ENCODE measurements at regions not wholly inside any gene's neighbourhood (a gene's known extent, or its start where the extent isn't known, plus 50 kb on each side); places are given as distances from the start of the nearest gene placed in this dataset.

- DNase-seq (ENCODE audit: low spot score), result no peak
- no peak overlapping the region for H3K4me3 Mint-ChIP-seq
- no peak for ATAC-seq
- no peaks in the 10 kb centered on the region for H3K4me1 Mint-ChIP-seq (ENCODE audit: low read depth in 2 of 2)
- no peak overlapping the region for H3K27ac Mint-ChIP-seq
- H3K36me3 Mint-ChIP-seq, result no peaks in the 10 kb centered on the region
- no peaks in the 10 kb centered on the region for H3K9me3 Mint-ChIP-seq
- H3K27me3 Mint-ChIP-seq, result no peaks in the 10 kb centered on the region
Observed at GRCh38 chr3:11699083-11699427, 55.3 kb upstream of the VGLL4 start.

- no peak overlapping the region for H3K27ac Mint-ChIP-seq
- no peak for DNase-seq (ENCODE audit: low spot score)
- no peaks in the 10 kb centered on the region for H3K27me3 Mint-ChIP-seq
- H3K36me3 Mint-ChIP-seq, result no peaks in the 10 kb centered on the region
- no peak for ATAC-seq
- H3K4me3 Mint-ChIP-seq, result no peak overlapping the region
- no peaks in the 10 kb centered on the region for H3K9me3 Mint-ChIP-seq
- no peaks in the 10 kb centered on the region for H3K4me1 Mint-ChIP-seq (ENCODE audit: low read depth in 2 of 2)
Observed at GRCh38 chr3:11698326-11699082, 54.8 kb upstream of the VGLL4 start.

- no peaks in the 10 kb centered on the region for H3K9me3 Mint-ChIP-seq
- DNase-seq (ENCODE audit: low spot score) (no peak), ATAC-seq (no peak)
- no peak overlapping the region for H3K27ac Mint-ChIP-seq
- no peaks in the 10 kb centered on the region for H3K4me1 Mint-ChIP-seq (ENCODE audit: low read depth in 2 of 2)
- no peaks in the 10 kb centered on the region for H3K27me3 Mint-ChIP-seq
- no peaks in the 10 kb centered on the region for H3K36me3 Mint-ChIP-seq
- H3K4me3 Mint-ChIP-seq, result no peak overlapping the region
Observed at GRCh38 chr3:11697701-11698100, 54.0 kb upstream of the VGLL4 start.

- H3K27ac Mint-ChIP-seq, result no peak overlapping the region
- no peak overlapping the region for H3K4me3 Mint-ChIP-seq
- no peak for ATAC-seq
- DNase-seq (ENCODE audit: low spot score), result no peak
- H3K36me3 Mint-ChIP-seq, result no peaks in the 10 kb centered on the region
- peaks cover 0 to 2% of the 10 kb centered on the region in 2 donors for H3K27me3 Mint-ChIP-seq
- peaks cover 0 to 3% of the 10 kb centered on the region in 2 donors for H3K4me1 Mint-ChIP-seq (ENCODE audit: low read depth in 2 of 2)
- no peaks in the 10 kb centered on the region for H3K9me3 Mint-ChIP-seq
Observed at GRCh38 chr3:11696054-11696453, 52.3 kb upstream of the VGLL4 start.
